Germinal center (tissue), 1 donor: ENCODE measurements at regions not wholly inside any gene's neighbourhood (a gene's known extent, or its start where the extent isn't known, plus 50 kb on each side); places are given as distances from the start of the nearest gene placed in this dataset.
"Not testable (repeated sequence)": the region's sequence is repeated elsewhere in the genome, so short reads cannot be mapped to it uniquely, and the experiment has no call there.

Experiments
- DNase-seq: peaks from one replicate; pipeline ENCODE4 v3.0.0; 2012; ENCODE audit warnings: mixed read lengths, low spot score

- DNase-seq = no peak
These were observed 914.4 kb upstream of the ACO1 start for GRCh38 chr9:31470051-31470450.

GRCh38 chr9:31471010-31471409, 913.4 kb upstream of the ACO1 start:
- DNase-seq = no peak

GRCh38 chr9:31486630-31487029, 897.8 kb upstream of the ACO1 start:
- DNase-seq = no peak

GRCh38 chr9:31490551-31491106, 893.8 kb upstream of the ACO1 start:
- DNase-seq = no peak

- DNase-seq = no peak
These were observed 892.2 kb upstream of the ACO1 start for GRCh38 chr9:31492229-31492628.

GRCh38 chr9:31500422-31500821, 884.0 kb upstream of the ACO1 start:
- no peak for DNase-seq

- no peak for DNase-seq
These were observed 865.4 kb upstream of the ACO1 start for GRCh38 chr9:31519011-31519410.

GRCh38 chr9:31519424-31519823, 865.0 kb upstream of the ACO1 start:
- no peak for DNase-seq

- DNase-seq = no peak
These were observed 864.6 kb upstream of the ACO1 start for GRCh38 chr9:31519826-31520225.

- no peak for DNase-seq
These were observed 864.0 kb upstream of the ACO1 start for GRCh38 chr9:31520301-31521085.

GRCh38 chr9:31535651-31536050, 848.8 kb upstream of the ACO1 start:
- no peak for DNase-seq

- no peak for DNase-seq
These were observed 848.0 kb upstream of the ACO1 start for GRCh38 chr9:31536471-31536870.

- DNase-seq = no peak
These were observed 842.6 kb upstream of the ACO1 start for GRCh38 chr9:31541721-31542281.

GRCh38 chr9:31542384-31543055, 841.9 kb upstream of the ACO1 start:
- no peak for DNase-seq

GRCh38 chr9:31554941-31555340, 829.5 kb upstream of the ACO1 start:
- no peak for DNase-seq

GRCh38 chr9:31556667-31557463, 827.6 kb upstream of the ACO1 start:
- DNase-seq = no peak

- DNase-seq = not testable (repeated sequence)
These were observed 812.3 kb upstream of the ACO1 start for GRCh38 chr9:31572190-31572589.

GRCh38 chr9:31573561-31573960, 810.9 kb upstream of the ACO1 start:
- DNase-seq = no peak

- DNase-seq = no peak
These were observed 810.3 kb upstream of the ACO1 start for GRCh38 chr9:31574006-31574765.

- DNase-seq = no peak
These were observed 802.4 kb upstream of the ACO1 start for GRCh38 chr9:31582071-31582470.

GRCh38 chr9:31582561-31582960, 801.9 kb upstream of the ACO1 start:
- DNase-seq = no peak
